HG02610 (cell line): ENCODE measurements at regions not wholly inside any gene's neighbourhood (a gene's known extent, or its start where the extent isn't known, plus 50 kb on each side); places are given as distances from the start of the nearest gene placed in this dataset.

ENCODE experiments used
- ATAC-seq: cut with Tn5 transposase; IDR thresholded peaks from one replicate; pipeline ENCODE4 v1.9.1; 2021; ENCODE audit warnings: mild to moderate bottlenecking, moderate library complexity; ENCODE audit not compliant: unreplicated experiment

DNA sequence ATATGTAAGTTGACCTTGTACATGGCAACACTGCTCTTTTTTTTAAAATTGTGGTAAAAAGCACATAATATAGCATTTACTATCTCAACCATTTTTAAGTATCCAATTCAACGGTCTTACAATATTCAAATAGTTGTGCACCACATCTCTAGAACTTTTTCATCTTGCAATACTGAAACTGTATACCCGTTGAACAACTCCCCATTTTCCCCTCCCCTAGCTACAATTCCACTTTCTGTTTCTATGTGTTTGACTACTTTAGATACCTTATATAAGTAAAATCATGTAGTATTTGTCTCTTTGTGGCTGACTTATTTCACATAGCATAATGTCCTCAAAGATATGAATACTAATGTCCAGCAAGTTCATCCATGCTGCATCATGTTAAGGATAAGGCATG, 452.1 kb downstream of the TXNL1 start:
- ATAC-seq: no peak

DNA sequence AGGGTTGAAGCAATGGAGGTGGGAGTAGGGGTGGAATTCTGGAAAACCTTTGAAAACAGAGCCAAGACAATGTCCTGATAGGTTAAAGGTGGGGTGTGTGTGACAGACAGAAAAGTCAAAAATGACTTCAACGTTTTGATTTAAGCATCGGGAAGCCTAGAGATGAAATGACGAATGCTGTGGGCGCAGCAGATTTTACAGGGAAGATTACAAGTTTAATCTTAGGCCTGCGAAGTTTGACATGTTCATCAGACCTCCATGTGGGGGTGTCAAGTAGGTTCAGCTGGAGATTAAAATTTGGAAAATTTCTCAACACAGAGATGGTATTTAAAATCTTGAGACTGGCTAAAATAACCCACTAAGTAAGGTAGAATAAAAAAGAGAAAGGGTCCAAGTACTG, 453.3 kb downstream of the TXNL1 start:
- no peak for ATAC-seq

DNA sequence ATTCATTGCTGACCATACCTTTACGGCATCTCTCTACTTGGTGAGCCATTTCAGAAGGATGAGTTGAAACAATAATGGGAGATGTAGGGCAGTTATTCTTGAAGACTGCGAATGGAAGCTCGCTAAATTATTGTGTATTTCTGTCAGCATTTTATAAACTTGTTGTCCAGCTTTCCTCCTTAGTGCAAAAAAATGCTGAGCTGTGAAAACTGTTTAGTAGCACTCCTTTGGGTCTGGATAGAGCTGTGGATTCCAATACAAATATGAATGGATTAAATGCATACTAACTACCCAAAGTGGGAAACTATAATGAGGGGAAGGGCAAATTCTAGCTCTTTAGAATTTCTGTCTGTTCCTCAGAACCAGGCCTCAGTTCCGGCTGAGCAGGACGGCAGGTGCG, 461.6 kb downstream of the TXNL1 start:
- ATAC-seq: no peak

GRCh38 chr18:56175330-56176001, 462.9 kb downstream of the TXNL1 start:
- no peak for ATAC-seq

DNA sequence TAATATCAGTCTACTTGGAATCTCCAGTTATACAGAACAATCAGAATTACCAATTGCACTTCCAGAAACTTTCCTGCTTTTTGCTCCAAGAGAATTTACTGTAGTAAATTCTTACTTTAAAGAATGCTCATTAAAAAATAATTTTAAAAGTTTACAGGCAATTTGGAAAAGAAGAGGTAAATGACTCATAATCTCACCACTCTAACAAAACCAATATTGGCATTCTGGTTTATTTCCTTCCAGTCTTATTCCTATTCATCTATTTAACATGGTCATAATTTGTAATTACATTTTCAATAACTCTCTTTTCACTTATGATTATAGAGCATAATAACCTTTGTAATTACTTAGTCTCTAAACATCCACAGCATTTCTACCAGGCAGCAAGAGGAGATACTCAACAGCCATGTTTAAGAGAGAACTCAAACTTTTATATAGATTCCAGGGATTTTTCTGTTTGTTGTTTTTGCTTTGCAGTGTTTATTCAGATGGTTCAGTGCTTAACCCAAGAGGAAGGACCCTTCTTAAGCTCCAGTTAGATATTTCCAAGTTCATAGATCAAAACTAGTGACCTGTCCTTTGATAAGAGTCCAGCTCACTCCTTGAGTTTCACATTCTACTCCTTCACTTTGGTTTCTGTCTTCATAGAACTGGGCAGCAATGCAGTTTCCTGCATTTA, 464.7 kb downstream of the TXNL1 start:
- no peak for ATAC-seq

DNA sequence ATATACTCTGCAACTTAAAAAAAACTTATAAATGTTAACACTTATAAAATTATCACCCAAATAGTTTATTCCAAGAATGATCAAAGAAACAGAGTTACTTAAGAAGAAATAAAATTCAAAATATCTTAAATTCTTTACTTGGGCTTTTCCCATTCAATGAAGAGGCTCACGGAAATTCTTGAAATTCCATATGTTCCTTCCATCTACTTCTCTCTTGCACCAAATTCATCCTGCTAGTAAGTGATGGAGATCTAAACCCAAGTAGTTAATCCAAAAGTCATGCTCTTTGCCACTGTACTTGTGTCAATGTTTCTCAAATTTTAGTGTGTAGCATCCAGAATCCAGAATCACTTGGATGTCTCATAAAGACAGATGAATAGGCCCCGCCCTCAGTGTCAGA, 465.9 kb downstream of the TXNL1 start:
- ATAC-seq: no peak

GRCh38 chr18:56171848-56172247, 466.5 kb downstream of the TXNL1 start:
- ATAC-seq: no peak

DNA sequence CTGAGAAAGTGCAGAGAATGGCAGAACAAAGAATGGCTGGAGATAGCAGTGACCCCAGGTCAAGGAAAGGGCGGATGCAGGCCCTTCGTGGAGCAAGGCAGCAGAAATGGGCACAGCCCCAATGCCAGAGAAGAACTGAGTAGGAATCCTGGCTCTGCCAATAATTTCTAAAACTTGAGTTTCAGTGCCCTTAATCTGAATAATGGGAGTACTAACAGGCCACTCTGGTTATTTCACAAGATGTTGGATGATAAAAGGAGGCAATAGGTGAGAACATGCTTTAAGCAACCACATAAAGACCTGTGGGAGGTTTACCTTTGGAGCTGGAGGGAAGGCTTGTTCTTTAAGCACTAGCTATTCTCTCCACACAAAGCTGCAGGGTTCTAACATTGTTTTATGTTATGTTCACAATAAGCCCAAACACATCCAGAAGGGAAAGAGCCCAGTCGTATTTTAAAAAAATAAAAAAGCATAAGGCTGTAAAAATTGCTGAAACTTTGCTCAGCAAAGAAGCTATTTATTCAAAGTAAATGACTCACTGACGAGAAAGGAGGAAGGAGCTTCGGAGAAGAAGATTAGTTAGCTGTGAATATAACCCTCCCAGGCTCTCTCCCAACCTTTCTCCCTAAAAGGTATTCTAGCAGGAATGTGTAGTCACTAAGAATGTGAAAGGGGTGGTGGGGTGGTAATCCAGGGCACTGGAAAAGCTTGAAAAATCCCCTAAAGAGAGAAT, 470.2 kb downstream of the TXNL1 start:
- ATAC-seq: no peak

- ATAC-seq: no peak
Measured at GRCh38 chr18:56167366-56167765, 471.0 kb downstream of the TXNL1 start.

DNA sequence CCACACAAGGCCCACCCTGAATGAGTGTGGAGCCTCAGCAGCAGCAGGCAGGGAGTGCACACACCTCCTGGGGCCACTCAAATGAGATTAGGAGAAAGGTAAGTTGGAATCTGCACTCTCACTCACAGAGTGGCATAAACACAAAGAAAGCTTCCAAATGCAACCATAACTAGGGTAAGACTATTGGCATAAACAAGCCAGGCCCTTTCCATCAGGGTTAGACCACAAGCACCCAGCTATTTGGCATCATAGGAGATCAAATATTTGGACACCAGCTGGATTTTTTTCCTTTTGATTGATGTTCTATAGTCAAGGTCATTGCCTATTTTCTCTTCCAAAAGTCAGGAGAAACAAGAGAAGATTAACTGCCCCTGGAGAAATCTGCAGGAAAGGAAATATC, 471.5 kb downstream of the TXNL1 start:
- no peak for ATAC-seq

DNA sequence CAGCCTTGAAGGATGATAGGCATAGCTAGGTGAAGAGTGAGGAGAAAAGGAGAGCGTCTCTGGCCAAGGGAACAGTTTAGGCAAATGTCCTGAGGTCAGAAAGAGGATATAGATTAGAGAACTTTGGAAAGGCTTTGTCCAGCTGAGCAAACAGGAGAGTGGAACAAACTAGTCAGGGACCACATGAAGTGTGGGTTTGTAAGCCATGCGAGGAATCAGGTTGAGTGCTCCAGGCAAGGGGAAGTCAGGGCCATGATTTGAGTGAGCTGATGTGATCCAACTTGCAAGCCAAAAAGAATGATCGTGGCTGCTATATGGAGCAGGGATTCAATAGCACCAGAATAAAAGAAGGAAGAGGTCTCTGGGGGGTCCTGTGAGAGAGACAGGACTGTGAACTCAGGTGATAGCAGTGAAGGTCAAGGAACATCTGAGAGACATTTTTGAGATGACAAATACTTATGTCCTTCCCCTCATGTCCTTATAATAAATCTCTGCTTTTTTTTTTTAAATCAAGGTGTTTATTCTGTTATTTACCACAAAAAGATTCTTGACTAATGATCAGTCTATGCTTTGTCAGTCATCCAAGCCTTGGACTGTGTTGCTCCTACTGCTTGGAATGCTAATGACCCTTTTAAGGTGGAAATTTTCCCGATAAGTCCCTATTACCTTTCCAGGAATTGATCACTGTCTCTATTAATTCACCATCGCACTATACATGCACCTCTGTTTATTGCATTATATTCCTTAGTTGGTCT, 472.6 kb downstream of the TXNL1 start:
- no peak for ATAC-seq

DNA sequence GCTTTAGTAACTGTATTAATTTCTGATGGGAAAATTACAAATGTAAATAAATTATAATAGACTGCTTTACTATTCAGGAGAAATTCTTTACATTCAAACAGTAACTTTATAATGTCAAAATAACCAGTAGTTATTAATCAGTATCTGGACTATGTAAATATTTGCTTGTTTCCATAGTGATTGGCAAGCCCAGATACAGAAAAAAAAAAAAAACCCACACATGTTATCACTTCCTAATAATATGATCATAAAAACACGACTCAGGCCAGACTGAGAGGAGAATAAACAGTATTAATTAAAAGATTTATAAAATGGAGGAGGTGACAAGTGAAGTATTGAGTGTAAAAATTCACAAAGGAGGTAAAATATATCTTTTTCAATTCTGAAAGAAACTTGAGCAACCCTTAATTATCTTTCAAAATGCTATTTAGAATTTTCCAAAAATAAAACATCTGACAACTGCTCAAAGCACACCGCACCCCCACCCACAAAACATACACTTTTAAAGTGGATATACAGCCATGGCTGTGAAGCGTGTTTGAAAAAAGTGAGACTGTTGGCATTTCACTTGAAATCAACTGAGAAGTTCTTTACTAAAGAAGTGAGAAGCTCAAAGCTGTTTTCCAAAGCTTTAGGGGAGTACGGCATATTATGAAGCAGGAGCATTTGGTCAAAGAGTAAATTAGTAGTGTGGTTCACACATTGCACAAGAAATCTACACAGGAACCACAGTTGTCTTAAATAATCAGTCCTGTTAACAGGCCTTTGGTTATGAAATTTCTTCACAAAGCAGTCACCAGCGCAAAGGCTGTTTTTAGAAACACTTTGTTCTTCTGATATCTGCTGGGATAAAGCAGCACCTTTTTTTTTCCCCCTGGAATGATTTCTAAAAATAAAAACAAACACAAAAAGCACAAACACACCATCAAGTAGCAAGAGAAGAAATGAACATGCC, 475.8 kb downstream of the TXNL1 start:
- no peak for ATAC-seq

DNA sequence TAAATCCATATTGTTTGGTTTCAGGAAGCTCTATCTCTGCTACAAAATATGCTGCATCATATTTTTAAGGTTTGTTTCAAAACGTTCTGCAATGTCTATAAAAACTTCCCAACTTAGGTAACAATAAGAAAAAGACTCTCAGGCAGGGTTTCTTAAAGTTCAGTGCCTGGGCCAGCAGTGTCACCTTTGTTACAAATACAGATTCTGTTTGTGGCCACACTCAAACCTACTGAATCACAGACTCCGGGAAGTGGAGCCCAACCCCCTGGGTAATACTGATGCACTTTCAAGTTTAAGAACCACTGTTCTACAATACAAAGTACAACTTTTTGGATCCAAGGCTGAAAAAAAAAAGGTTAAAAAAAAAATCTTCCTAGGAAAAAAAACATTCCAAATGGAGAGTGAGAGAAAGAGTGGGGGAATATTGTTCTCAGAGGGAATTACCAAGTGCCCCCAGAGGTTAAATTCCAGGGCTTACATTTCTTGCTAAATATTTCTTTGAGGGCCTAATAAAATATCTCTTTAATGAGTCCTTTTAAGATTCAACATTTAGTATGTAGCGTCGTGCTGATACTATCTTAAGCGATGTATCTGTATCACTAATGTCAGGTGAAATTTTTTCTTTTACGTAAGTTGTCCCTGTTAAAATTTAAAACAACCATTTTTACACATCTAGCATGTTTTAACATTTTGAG, 476.7 kb downstream of the TXNL1 start:
- no peak for ATAC-seq

DNA sequence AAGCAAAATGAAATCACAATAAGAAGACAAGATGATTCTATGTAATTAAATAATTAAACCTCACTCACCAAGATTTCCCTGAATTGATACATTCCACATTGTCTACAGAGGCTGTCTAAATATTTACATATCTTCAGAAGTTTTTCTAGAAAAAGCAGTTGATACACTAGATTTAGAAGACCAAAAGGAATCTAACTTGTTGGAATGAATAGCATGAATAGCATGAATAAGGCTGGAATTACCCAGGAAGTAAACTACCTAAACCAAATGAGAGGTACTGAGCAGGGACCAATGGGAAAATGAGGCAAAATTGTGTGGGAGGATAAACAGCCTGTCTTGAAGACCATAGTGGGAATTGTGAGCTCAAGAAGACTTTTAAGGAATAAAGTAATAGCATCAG, 479.7 kb downstream of the TXNL1 start:
- ATAC-seq: no peak

DNA sequence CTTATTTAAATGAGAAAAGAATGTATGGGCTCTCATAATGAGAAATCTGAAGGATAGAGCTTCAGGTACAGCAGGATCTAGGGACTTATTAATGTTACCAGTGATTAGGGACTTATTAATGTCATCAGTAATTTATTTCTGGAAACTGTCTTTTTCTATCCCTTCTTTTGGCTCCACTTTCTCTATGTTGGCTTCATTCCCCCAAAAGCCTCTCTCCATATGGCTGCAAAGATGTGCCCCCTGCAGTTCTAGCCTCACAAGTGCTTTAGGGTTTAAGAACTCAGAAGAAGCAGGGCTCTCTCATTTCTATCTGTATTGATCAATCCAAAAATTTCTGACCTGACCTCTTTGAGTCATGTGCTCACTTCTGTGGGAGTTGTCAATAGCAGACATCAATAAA, 480.9 kb downstream of the TXNL1 start:
- no peak for ATAC-seq

DNA sequence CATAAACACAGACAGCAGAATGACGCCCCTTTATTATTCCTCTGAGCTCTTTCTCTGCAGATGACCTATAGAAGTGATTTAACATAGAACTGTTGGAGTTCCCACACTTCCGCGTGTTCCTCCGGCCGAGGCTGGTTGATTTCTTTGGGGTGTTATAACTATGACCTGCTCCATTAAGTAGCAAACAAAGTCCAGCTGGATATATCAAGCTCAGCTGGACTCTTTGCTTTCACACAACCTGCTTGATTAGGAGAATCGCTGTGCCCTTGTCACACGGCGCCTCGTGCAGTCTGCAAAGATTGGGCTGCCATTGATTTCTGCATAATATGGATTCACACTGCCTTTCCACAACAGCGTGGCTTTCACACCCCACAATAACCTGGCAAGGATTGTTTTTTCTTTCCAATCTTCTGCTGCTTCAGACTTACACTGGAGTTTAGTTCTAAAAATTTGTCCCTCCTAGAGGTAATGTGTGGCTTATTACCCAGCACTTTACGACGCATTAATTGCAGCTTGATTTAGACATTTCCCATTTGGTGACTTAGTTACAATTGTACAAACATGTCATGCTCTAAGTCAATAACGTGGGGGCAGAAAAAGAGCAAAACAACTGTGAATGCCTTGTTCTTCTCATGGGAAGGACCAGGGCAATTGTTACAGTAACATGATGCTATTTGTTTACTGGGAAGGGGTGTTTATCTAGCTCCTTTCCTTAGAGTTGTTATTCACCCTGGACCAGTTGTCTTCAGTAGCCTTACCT, 485.7 kb downstream of the TXNL1 start:
- no peak for ATAC-seq

DNA sequence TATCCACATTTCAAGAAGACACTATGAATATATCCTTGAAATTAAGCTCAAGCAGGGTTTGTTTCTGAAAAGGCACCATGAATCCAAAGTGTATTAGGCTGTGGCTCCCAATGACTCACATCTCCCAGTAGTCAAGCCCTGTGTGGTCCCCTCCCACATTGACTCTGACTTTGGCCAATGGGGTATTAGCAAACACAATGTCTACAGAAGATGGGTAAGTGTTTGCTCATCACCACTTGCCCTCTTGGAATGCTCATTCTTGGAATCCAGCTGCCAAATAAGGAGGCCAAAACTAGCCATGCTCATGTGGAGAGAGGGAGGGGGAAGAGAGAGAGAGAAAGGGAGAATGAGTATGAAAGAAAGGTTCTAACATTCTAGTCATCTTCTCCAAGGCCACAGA, 490.0 kb downstream of the TXNL1 start:
- ATAC-seq: no peak

GRCh38 chr18:56146565-56146964, 491.8 kb downstream of the TXNL1 start:
- no peak for ATAC-seq

- no peak for ATAC-seq
Measured at GRCh38 chr18:56142001-56142400, 496.4 kb downstream of the TXNL1 start.
